Trophoblast cell (in vitro differentiated cells and primary cell): ENCODE measurements at regions not wholly inside any gene's neighbourhood (a gene's known extent, or its start where the extent isn't known, plus 50 kb on each side); places are given as distances from the start of the nearest gene placed in this dataset.

Experiments
- DNase-seq, 2 donors: peaks; one replicate each; pipeline ENCODE4 v3.0.0-alpha.2; 2016
- H2AFZ ChIP-seq: 2 replicates; pipeline ENCODE4 v1.6.1; 2013; ENCODE audit warnings: low read length, moderate library complexity, mild to moderate bottlenecking; ENCODE audit not compliant: insufficient read depth, poor library complexity
- H2AK5ac ChIP-seq: 2 replicates; pipeline ENCODE4 v1.6.1; 2013; ENCODE audit warnings: mild to moderate bottlenecking, low read length
- H2BK120ac ChIP-seq: 2 replicates; pipeline ENCODE4 v1.6.1; 2013; ENCODE audit warnings: low read length, mild to moderate bottlenecking, moderate library complexity; ENCODE audit not compliant: insufficient read depth, poor library complexity
- H2BK12ac ChIP-seq: 2 replicates; pipeline ENCODE4 v1.6.1; 2013; ENCODE audit warnings: mild to moderate bottlenecking, low read length, moderate library complexity
- H2BK5ac ChIP-seq: 2 replicates; pipeline ENCODE4 v1.6.1; 2013; ENCODE audit warnings: low read length, low read depth, moderate library complexity, mild to moderate bottlenecking; ENCODE audit not compliant: poor library complexity
- H3K14ac ChIP-seq: 2 replicates; pipeline ENCODE4 v1.6.1; 2013; ENCODE audit warnings: mild to moderate bottlenecking, low read length
- H3K18ac ChIP-seq: 2 replicates; pipeline ENCODE4 v1.6.1; 2013; ENCODE audit warnings: mild to moderate bottlenecking, low read length
- H3K23ac ChIP-seq: 2 replicates; pipeline ENCODE4 v1.6.1; 2013; ENCODE audit warnings: low read length
- H3K27ac ChIP-seq: 2 replicates; pipeline ENCODE4 v1.5.1; 2013; ENCODE audit warnings: low read depth, mild to moderate bottlenecking, inconsistent platforms, low read length, moderate library complexity
- H3K27me3 ChIP-seq: 2 replicates; pipeline ENCODE4 v1.6.1; 2013; ENCODE audit warnings: inconsistent platforms, mild to moderate bottlenecking, low read length, moderate library complexity; ENCODE audit not compliant: insufficient read depth
- H3K36me3 ChIP-seq, 2 experiments: 1 replicate in 1 of 2; 2 replicates in 1 of 2; pipeline ENCODE4 v1.6.1; 2013; ENCODE audit warnings: low read length in 2 of 2, mild to moderate bottlenecking in 2 of 2, moderate library complexity in 1 of 2; ENCODE audit not compliant: insufficient read depth in 2 of 2, control insufficient read depth in 1 of 2
- H3K4ac ChIP-seq: 2 replicates; pipeline ENCODE4 v1.6.1; 2013; ENCODE audit warnings: low read depth, mild to moderate bottlenecking, low read length, moderate library complexity
- H3K4me1 ChIP-seq, 2 experiments: 1 replicate in 1 of 2; 2 replicates in 1 of 2; pipeline ENCODE4 v1.6.1; 2013; ENCODE audit warnings: low read length in 2 of 2, mild to moderate bottlenecking in 2 of 2, moderate library complexity in 1 of 2; ENCODE audit not compliant: insufficient read depth in 2 of 2, control insufficient read depth in 1 of 2
- H3K4me2 ChIP-seq: 2 replicates; pipeline ENCODE4 v1.6.1; 2013; ENCODE audit warnings: inconsistent platforms, mild to moderate bottlenecking, low read length, moderate library complexity
- H3K4me3 ChIP-seq: 2 replicates; pipeline ENCODE4 v1.5.1; 2013; ENCODE audit warnings: mild to moderate bottlenecking, low read depth, low read length, inconsistent platforms
- H3K79me1 ChIP-seq: one replicate; pipeline ENCODE4 v1.6.1; 2013; ENCODE audit warnings: low read length
- H3K79me2 ChIP-seq: 2 replicates; pipeline ENCODE4 v1.6.1; 2013; ENCODE audit warnings: low read length, mild to moderate bottlenecking; ENCODE audit not compliant: control insufficient read depth, insufficient read depth, poor library complexity
- H3K9ac ChIP-seq: 2 replicates; pipeline ENCODE4 v1.6.1; 2013; ENCODE audit warnings: mild to moderate bottlenecking, low read length
- H3K9me3 ChIP-seq: 2 replicates; pipeline ENCODE4 v1.6.1; 2013; ENCODE audit warnings: low read depth, mild to moderate bottlenecking, control low read depth, inconsistent platforms, low read length; ENCODE audit not compliant: insufficient read depth
- H4K12ac ChIP-seq: 2 replicates; pipeline ENCODE4 v1.6.1; 2013; ENCODE audit warnings: low read depth, mild to moderate bottlenecking, low read length, moderate library complexity
- H4K8ac ChIP-seq: 2 replicates; pipeline ENCODE4 v1.6.1; 2013; ENCODE audit warnings: low read depth, mild to moderate bottlenecking, low read length, moderate library complexity
- H4K91ac ChIP-seq: one replicate; pipeline ENCODE4 v1.6.1; 2013; ENCODE audit warnings: low read depth, mild to moderate bottlenecking, low read length, moderate library complexity
- WGBS: extraction: QIAGEN DNeasy Blood & Tissue Kit; methylation state at CpG from one replicate; pipeline ENCODE4 v1.1.7; 2013; ENCODE audit warnings: missing lambda C conversion rate; ENCODE audit not compliant: insufficient read length, insufficient coverage; ENCODE audit errors: extremely low coverage; 5-methylcytosine and 5-hydroxymethylcytosine counted together

DNA sequence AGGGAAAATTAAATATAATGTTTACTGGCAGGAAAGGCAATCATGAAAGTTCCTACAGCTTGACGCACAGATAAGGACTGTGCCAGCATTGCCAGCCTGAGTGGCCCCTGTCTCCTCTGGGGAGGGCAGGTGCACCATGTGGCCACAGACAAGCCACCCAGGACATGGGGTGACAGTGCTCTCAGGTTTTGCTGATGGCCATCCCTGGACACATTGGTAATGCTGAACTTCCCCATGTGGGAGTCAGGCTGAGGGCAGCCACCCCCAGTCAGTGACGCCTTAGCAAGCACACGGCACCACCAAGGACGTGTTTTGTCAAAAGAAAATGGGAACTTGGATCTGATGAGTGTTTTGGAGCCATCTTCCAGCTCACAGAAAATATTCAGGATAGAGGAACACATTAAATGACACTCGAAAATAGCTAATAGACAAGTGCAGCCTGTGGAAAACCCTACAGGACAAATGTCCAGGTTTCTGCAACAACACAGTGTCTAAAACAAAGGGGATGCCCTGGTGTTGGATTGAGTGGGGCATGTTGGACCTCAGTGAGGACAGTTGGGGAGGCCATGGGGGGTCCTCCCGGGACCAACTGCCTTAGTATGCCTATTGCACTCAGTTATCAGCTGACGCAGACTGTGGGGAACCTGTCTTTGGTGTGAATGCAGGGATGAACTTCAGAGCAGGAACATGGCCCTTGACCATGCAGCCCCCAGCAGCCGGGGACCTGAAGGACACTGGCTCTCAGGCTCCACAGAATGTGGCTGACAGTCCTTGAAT is 1450.5 kb downstream of the BRD1 start:
- no peak overlapping the region for H3K23ac ChIP-seq
- no peak overlapping the region for H2AK5ac ChIP-seq
- H4K12ac ChIP-seq = no peak overlapping the region
- no peak for DNase-seq
- H3K18ac ChIP-seq = no peak overlapping the region
- H3K79me2 ChIP-seq = no peaks in the 10 kb centered on the region
- H3K9ac ChIP-seq = no peak overlapping the region
- H3K27ac ChIP-seq = no peak overlapping the region
- no peak overlapping the region for H2AFZ ChIP-seq
- no peak overlapping the region for H2BK12ac ChIP-seq
- H3K27me3 ChIP-seq = no peaks in the 10 kb centered on the region
- no peak overlapping the region for H4K8ac ChIP-seq
- no peak overlapping the region for H3K4me2 ChIP-seq
- no peak overlapping the region for H2BK5ac ChIP-seq
- H3K79me1 ChIP-seq = no peaks in the 10 kb centered on the region
- H3K4me3 ChIP-seq = no peak overlapping the region
- no peak overlapping the region for H2BK120ac ChIP-seq
- H3K9me3 ChIP-seq = peaks cover 2% of the 10 kb centered on the region
- no peak overlapping the region for H3K4ac ChIP-seq
- no peak overlapping the region for H4K91ac ChIP-seq
- no peaks in the 10 kb centered on the region for H3K4me1 ChIP-seq
- no CpG with 5 or more reads among the region's 8 CpGs for WGBS
- H3K14ac ChIP-seq = no peak overlapping the region
- H3K36me3 ChIP-seq = no peaks in the 10 kb centered on the region

DNA sequence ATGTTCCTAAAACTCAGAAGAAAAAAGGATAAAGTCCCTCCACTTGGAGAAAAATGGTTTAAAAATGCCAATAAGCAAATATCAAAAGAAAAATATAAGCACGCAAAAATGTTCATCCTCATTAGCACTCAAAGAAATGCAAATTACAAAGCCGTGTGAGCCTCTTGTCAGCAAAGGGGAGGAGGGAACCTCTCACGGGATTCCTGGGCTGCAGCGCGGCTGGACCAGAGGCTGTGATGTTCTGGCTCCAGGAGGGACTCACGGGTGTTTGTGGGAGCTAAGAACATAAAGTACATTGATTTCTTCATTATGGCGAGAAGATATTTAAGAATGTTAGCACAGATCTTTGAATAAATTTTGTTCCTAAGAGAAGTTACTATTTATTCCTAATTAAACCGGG is 1451.2 kb downstream of the BRD1 start:
- WGBS = no CpG with 5 or more reads among the region's 8 CpGs
- Histone ChIP-seq H3K18ac (no peak overlapping the region), H3K4me2 (no peak overlapping the region), H3K79me2 (no peaks in the 10 kb centered on the region), H2BK120ac (no peak overlapping the region), H3K14ac (no peak overlapping the region), H4K12ac (no peak overlapping the region), H4K8ac (no peak overlapping the region), H3K79me1 (no peaks in the 10 kb centered on the region), H3K4me1 (no peaks in the 10 kb centered on the region), H2AK5ac (no peak overlapping the region), H3K9me3 (peaks cover 2% of the 10 kb centered on the region), H4K91ac (no peak overlapping the region), H2BK12ac (no peak overlapping the region), H2BK5ac (no peak overlapping the region), H3K27me3 (no peaks in the 10 kb centered on the region), H3K4me3 (no peak overlapping the region), H2AFZ (no peak overlapping the region), H3K27ac (no peak overlapping the region), H3K4ac (no peak overlapping the region), H3K23ac (no peak overlapping the region), H3K36me3 (no peaks in the 10 kb centered on the region), H3K9ac (no peak overlapping the region)
- DNase-seq = no peak

DNA sequence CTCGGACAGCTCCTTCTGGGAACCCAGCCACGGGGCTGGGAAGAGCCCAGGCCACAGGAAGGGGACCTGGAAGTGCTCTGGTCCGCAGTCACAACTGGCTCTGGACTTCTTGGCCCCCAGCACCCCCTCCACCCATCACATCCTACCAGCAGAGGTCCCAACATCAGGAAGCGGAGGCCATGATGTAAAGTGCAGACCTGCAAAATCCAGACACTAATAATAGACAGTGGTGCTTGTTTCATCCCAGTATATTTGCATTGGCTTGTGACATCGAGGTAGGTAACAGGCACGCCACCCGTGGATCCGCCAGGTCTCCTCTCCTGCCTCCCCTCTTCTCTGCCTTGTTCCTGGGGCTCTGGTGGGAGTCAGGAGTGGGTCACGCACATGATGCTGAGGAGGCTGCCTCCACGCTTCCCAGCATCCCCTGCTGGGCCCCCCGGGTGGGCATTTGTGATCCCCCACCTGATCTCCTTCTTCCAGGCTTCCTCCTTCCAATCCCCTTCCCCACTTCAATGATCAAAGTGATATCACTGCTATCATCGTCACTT is 1454.0 kb downstream of the BRD1 start:
- no peak overlapping the region for H2AK5ac ChIP-seq
- no peak overlapping the region for H2BK120ac ChIP-seq
- no peak overlapping the region for H2BK5ac ChIP-seq
- H3K18ac ChIP-seq = no peak overlapping the region
- no peak overlapping the region for H2AFZ ChIP-seq
- no peak overlapping the region for H4K91ac ChIP-seq
- H3K79me1 ChIP-seq = no peaks in the 10 kb centered on the region
- H4K12ac ChIP-seq = no peak overlapping the region
- H3K23ac ChIP-seq = no peak overlapping the region
- no CpG with 5 or more reads among the region's 12 CpGs for WGBS
- H3K27me3 ChIP-seq = no peaks in the 10 kb centered on the region
- H3K36me3 ChIP-seq = no peaks in the 10 kb centered on the region
- no peak overlapping the region for H3K14ac ChIP-seq
- no peaks in the 10 kb centered on the region for H3K4me1 ChIP-seq
- H3K4me3 ChIP-seq = no peak overlapping the region
- no peak overlapping the region for H3K4me2 ChIP-seq
- no peaks in the 10 kb centered on the region for H3K9me3 ChIP-seq
- H3K27ac ChIP-seq = no peak overlapping the region
- no peak overlapping the region for H3K9ac ChIP-seq
- no peak for DNase-seq
- H4K8ac ChIP-seq = no peak overlapping the region
- H3K4ac ChIP-seq = no peak overlapping the region
- H3K79me2 ChIP-seq = no peaks in the 10 kb centered on the region
- no peak overlapping the region for H2BK12ac ChIP-seq

DNA sequence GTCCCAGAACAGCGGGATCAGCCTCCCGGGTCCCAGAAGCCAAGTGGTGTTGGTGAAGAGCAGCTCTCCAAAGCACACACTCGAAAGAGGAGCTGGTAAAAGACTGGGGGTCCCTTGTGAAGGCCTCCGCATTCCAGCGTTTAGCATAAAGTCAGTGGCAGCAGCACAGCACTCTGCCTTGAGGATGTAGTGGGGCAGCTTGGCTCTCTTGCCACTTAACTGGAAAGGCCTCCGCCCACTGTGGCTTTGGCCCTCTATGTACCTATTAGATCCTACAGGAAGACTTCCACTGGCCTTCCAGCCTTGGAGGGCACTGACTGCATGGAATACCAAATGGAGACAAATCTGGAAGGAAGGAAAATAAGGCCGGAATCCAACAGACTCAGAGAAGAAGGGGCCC is 1455.3 kb downstream of the BRD1 start:
- no CpG with 5 or more reads among the region's 7 CpGs for whole genome bisulfite sequencing
- Histone ChIP-seq H3K18ac (no peak overlapping the region), H3K27ac (no peak overlapping the region), H4K12ac (no peak overlapping the region), H3K9me3 (no peaks in the 10 kb centered on the region), H3K79me2 (no peaks in the 10 kb centered on the region), H2BK12ac (no peak overlapping the region), H3K4ac (no peak overlapping the region), H3K9ac (no peak overlapping the region), H3K4me2 (no peak overlapping the region), H2BK5ac (no peak overlapping the region), H3K79me1 (no peaks in the 10 kb centered on the region), H3K4me3 (no peak overlapping the region), H2BK120ac (no peak overlapping the region), H2AK5ac (no peak overlapping the region), H3K4me1 (no peaks in the 10 kb centered on the region), H4K91ac (no peak overlapping the region), H3K23ac (no peak overlapping the region), H3K14ac (no peak overlapping the region), H3K27me3 (no peaks in the 10 kb centered on the region), H3K36me3 (no peaks in the 10 kb centered on the region), H4K8ac (no peak overlapping the region), H2AFZ (no peak overlapping the region)
- no peak for DNase-seq
